ENCODE measurements at regions not wholly inside any gene's neighbourhood (a gene's known extent, or its start where the extent isn't known, plus 50 kb on each side); places are given as distances from the start of the nearest gene placed in this dataset.
"Not testable (repeated sequence)": the region's sequence is repeated elsewhere in the genome, so short reads cannot be mapped to it uniquely, and the experiment has no call there.

GRCh38 chr15:38102972-38103371 is 149.7 kb upstream of the SPRED1 start:
- no peak for TF ChIP-seq ZNF274 (IDR thresholded peaks at IDR 0.05; ENCODE audit: low read depth, low read length)
- H3K4me3 ChIP-seq (ENCODE audit: low read length) = no peak overlapping the region

DNA sequence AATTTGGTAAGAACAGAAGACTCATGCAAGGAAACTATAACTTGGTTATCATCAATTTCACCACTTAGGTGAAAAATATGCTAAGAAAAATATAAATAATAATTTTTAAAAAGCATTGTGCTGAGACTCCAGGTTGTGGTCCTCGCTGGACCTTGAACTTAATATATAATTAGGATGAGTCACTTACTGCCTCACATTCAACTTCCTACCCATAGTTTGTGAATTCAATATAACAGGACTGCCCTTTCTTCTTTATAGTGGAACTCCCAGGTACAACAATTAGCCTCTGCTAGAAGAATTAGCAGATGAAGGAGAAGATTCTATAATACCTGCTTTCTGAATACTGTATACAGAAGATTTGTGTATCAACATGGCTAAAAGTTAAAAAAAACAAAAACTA is 149.1 kb upstream of the SPRED1 start:
- no peak overlapping the region for H3K4me3 ChIP-seq (ENCODE audit: low read length)
- no peak for TF ChIP-seq ZNF274 (IDR thresholded peaks at IDR 0.05; ENCODE audit: low read depth, low read length)

DNA sequence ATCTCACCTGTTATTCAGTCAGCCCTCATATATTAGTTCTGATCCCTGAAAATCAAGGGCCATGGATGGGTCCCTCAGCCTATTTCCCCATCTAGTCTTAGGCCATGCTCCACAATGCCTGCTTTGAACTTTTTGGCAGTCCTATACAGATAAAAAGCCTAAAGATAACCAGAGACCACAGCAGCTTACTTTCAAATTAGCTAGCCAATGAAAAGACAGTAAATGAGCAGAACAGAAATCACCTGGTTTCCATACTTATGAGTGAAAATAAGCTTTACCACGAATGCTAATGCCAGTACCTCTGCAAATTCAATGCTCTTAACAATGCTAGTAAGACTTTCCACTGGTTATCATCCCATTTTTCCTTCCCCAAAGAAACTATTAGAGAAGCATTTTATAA is 141.6 kb upstream of the SPRED1 start:
- no peak overlapping the region for H3K4me3 ChIP-seq (ENCODE audit: low read length)
- no peak for TF ChIP-seq ZNF274 (IDR thresholded peaks at IDR 0.05; ENCODE audit: low read depth, low read length)

DNA sequence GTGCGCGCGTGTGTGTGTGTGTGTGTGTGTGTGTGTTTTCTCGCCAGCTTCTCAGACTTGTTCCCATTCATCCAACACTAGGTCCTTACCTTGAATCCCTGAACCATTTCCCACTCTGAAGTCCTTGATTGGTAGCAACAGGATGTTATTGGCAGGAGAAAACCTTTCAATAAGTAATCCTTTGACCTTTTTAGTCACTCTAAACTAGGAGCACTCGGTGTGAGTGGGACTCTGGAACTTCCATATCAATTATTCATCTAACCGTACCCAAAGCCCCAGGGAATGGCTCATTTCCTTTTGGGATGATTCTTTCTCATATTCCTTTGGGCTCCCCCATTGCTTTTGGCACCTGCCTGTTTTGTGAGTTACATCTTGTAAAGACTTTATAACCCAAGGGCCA is 140.2 kb upstream of the SPRED1 start:
- no peak for TF ChIP-seq ZNF274 (IDR thresholded peaks at IDR 0.05; ENCODE audit: low read depth, low read length)
- H3K4me3 ChIP-seq (ENCODE audit: low read length) = no peak overlapping the region

DNA sequence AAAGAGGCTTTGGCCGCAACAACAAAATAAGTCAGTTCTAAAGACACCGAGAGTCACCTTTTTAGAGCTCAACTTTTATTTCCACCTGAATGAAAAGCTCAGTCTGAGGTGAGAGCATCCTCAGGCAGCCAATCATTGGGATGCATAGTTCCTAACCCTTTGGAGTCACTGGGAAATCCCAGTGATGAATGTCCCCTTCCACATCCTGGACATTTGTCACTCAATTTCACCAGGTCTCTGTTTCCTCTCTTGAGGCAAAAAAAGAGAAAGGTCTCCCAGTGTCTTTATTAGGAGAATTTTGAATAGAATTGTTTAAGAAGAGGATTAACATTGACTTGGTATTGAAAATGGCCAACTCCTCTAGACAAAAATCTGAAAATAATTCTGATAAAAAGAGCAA is 137.5 kb upstream of the SPRED1 start:
- no peak for TF ChIP-seq ZNF274 (IDR thresholded peaks at IDR 0.05; ENCODE audit: low read depth, low read length)
- H3K4me3 ChIP-seq (ENCODE audit: low read length) = no peak overlapping the region

- H3K4me3 ChIP-seq (ENCODE audit: low read length) = no peak overlapping the region
- no peak for TF ChIP-seq ZNF274 (IDR thresholded peaks at IDR 0.05; ENCODE audit: low read depth, low read length)
Observed at GRCh38 chr15:38117781-38118180, 134.9 kb upstream of the SPRED1 start.

- not testable (repeated sequence) for H3K4me3 ChIP-seq (ENCODE audit: low read length)
Observed at GRCh38 chr15:38119865-38120264, 132.8 kb upstream of the SPRED1 start.

- no peak overlapping the region for H3K4me3 ChIP-seq (ENCODE audit: low read length)
- no peak for TF ChIP-seq ZNF274 (IDR thresholded peaks at IDR 0.05; ENCODE audit: low read depth, low read length)
Observed at GRCh38 chr15:38127306-38127771, 125.3 kb upstream of the SPRED1 start.

DNA sequence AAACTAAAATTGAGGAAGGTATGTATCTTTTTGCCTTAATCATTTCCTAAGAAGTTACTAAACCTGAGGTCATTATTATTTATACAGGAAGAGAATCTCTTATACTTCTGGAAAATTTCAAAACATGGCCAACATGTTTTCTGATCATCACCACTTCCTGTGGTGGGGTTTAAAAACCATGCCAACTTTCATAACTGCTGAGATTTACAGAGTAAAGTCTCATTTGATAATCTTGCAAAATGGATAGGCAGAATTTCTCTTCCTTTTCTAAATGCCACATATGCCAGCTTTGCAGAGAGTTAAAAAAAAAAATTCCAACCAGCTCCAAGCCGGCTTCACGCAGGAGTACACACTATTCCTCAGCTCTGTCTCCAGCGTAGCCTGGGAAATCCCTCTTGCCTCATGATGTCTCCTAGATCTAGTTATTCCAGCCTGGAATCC is 124.3 kb upstream of the SPRED1 start:
- TF ChIP-seq ZNF274 (IDR thresholded peaks at IDR 0.05; ENCODE audit: low read depth, low read length) = no peak
- H3K4me3 ChIP-seq (ENCODE audit: low read length) = no peak overlapping the region

DNA sequence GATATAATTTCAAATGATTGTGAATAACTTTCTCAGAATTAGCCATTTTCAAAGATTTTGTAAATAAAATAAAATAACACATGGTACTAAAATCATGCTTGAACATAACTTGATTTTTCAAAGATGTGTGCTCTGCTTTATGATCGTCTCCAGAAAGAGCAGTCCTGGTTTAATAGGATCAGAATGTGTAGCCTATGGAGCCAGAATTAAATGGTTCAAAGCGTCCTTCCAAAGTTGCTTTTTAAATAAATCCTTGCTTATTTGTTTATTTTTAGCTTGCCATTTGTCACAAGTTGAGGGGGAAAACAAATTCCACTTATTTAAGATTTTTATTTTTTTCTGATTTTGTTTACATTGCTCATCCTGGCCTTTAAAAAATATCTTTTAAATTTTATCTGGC is 123.7 kb upstream of the SPRED1 start:
- no peak for TF ChIP-seq ZNF274 (IDR thresholded peaks at IDR 0.05; ENCODE audit: low read depth, low read length)
- H3K4me3 ChIP-seq (ENCODE audit: low read length) = no peak overlapping the region

DNA sequence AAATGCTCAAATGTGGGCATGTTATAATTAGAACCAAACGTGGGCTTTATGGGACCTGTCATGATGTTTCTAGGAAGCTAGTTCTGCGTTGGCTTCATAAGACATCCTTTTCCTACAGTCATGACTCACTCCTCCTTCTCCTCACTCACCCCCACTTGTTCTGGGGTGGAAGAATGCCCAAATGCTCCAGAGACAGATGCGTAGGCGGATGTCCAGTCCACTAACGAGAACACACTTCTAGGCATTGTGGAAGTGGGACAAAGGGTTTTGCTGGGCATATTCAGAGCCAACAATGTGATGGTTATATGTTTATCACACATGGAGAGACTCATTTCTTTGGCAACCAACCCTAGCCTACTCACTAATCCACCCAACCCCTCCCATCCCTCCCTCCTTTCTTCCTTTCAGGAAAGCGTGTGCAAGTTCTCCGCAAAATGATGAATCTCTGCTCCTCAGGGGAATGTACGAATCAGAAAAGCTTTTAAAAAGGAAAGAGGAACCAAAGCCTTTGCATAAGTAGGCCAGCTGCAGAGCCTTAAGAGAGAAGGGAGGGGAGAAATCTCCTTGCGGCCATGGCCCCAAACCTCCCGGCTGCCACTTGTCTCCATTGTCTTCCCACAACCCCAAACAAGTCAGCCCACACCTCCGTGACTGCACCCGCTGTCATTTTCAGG is 123.0 kb upstream of the SPRED1 start:
- no peak for TF ChIP-seq ZNF274 (IDR thresholded peaks at IDR 0.05; ENCODE audit: low read depth, low read length)
- peak overlapping the region; percentile 2; the same call in 1 of the 2 replicates for H3K4me3 ChIP-seq (ENCODE audit: low read length)

DNA sequence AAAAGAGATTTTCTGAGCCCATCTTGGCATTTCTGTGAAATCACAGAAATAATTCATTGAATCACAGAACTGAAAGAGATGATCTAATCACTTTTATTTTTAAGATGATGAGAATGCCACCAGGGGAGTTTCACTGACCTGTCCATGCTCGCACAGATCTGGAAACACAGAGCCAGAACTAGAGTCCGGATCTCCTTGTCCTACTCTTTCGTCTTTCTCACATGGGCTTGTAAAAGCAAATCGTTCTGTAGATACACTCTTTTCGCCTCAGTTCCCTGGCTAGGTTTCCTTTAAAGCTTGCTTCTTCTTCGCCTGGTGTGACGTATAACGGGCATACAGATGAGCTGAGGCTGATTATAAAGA is 122.5 kb upstream of the SPRED1 start:
- H3K4me3 ChIP-seq (ENCODE audit: low read length) = peak overlapping the region; percentile 0; the same call in 1 of the 2 replicates
- TF ChIP-seq ZNF274 (IDR thresholded peaks at IDR 0.05; ENCODE audit: low read depth, low read length) = no peak

GRCh38 chr15:38130740-38131498 is 121.7 kb upstream of the SPRED1 start:
- no peak for TF ChIP-seq ZNF274 (IDR thresholded peaks at IDR 0.05; ENCODE audit: low read depth, low read length)
- no peak overlapping the region for H3K4me3 ChIP-seq (ENCODE audit: low read length)

- no peak for TF ChIP-seq ZNF274 (IDR thresholded peaks at IDR 0.05; ENCODE audit: low read depth, low read length)
- no peak overlapping the region for H3K4me3 ChIP-seq (ENCODE audit: low read length)
Observed at GRCh38 chr15:38134252-38134651, 118.4 kb upstream of the SPRED1 start.

DNA sequence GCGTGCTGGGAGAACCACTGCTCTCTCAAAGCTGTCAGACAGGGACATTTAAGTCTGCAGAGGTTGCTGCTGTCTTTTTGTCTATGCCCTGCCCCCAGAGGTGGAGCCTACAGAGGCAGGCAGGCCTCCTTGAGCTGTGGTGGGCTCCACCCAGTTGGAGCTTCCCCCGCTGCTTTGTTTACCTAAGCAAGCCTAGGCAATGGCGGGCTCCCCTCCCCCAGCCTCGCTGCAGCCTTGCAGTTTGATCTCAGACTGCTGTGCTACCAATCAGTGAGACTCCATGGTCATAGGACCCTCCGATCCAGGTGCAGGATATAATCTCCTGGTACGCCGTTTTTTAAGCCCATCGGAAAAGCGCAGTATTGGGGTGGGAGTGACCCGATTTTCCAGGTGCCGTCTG is 110.4 kb upstream of the SPRED1 start:
- not testable (repeated sequence) for H3K4me3 ChIP-seq (ENCODE audit: low read length)

Measured in GM08714 (cell line).